ENCODE measurements at regions not wholly inside any gene's neighbourhood (a gene's known extent, or its start where the extent isn't known, plus 50 kb on each side); places are given as distances from the start of the nearest gene placed in this dataset.

DNA sequence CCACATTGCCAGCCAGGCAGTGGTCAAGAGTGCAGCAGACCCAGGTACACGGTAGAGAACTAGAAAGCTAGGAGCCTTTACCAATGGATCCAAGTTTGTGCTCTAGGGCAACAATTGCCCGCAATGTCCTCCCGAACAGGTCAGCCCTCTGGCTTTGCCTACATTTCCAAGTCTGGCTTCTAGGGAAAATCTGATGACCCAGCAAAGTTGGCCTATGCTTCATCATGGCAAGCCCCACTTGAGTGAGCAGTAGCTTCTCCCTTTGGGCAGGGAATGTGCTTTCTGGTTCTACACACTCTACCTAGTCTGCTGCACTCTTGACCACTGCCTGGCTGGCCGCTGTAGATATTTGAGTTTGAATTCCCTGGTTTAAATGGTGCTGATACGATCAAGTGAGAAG lies 361.6 kb upstream of the NR2F2 start:
- 13% methylated on average over 3 of the region's 5 CpGs for WGBS (ENCODE audit: low lambda C conversion rate)
- CTCF ChIA-PET: no interaction called here

DNA sequence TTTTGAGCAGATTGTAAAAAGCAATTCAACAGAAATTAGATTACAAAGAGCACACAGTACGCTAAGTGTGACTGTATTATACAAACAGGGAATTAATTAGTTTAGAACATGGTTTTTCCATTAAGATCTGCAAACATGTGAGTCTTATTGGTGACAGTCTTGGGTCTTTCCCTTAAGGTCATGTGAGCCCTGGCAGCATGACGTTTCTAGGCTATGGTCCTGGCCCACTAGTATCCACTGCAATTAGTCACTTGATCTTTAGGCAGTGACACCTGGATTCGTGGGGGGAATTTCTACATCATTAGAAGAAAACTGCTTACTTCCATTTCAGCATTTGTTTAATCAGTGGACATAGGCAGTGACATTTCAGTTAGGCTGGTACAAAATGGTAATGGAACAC lies 360.2 kb upstream of the NR2F2 start:
- Histone ChIP-seq H2AFZ (ENCODE audit: low read depth) (no peak overlapping the region), H3K27ac (ENCODE audit: low read depth in 2 of 2, low read length in 1 of 2) (no peak overlapping the region), H3K9ac (no peak overlapping the region), H4K20me1 (ENCODE audit: insufficient read depth) (no peaks in the 10 kb centered on the region), H3K4me3 (ENCODE audit: low read depth in 2 of 2, low read length in 1 of 2) (no peak overlapping the region), H3K9me3 (no peaks in the 10 kb centered on the region), H3K79me2 (ENCODE audit: insufficient read depth) (no peaks in the 10 kb centered on the region), H3K4me2 (no peak overlapping the region), H3K36me3 (replicated peaks in 1 of 2; ENCODE audit: control insufficient read depth in 1 of 2, insufficient read depth in 2 of 2, low read length in 1 of 2) (no peaks in the 10 kb centered on the region), H3K27me3 (ENCODE audit: insufficient read depth) (no peaks in the 10 kb centered on the region), H3F3A (replicated peaks; ENCODE audit: insufficient read depth) (no peaks in the 10 kb centered on the region), H3K9me2 (no peaks in the 10 kb centered on the region), H3K4me1 (ENCODE audit: control insufficient read depth in 1 of 2, insufficient read depth in 2 of 2, low read depth in 1 of 2, low read length in 1 of 2) (no peaks in the 10 kb centered on the region)
- WGBS (ENCODE audit: low lambda C conversion rate): 8% methylated on average over 3 of the region's 3 CpGs
- ChIA-PET CTCF (no interaction called here), POLR2A (no interaction called here)
- no peak for DNase-seq
- TF ChIP-seq ELF1 (IDR thresholded peaks at IDR 0.05) (no peak), SMC3 (IDR thresholded peaks at IDR 0.05; ENCODE audit: low read depth, low read length) (no peak), RFX5 (IDR thresholded peaks at IDR 0.05; ENCODE audit: low read length) (no peak), USF1 (IDR thresholded peaks at IDR 0.05; ENCODE audit: borderline replicate concordance, low read depth) (no peak), GABPA (IDR thresholded peaks at IDR 0.05; ENCODE audit: low read depth) (no peak), NFIC (IDR thresholded peaks at IDR 0.05; ENCODE audit: borderline replicate concordance) (no peak), MXI1 (IDR thresholded peaks at IDR 0.05; ENCODE audit: low read depth, low read length) (no peak), CTCF (IDR thresholded peaks at IDR 0.05) (no peak), JUND (IDR thresholded peaks at IDR 0.05) (no peak), RXRA (IDR thresholded peaks at IDR 0.05; ENCODE audit: borderline replicate concordance, low read depth) (no peak), MEF2A (IDR thresholded peaks at IDR 0.05; ENCODE audit: borderline replicate concordance, low read depth) (no peak), PBX3 (IDR thresholded peaks at IDR 0.05) (no peak), GATA2 (CRISPR knock-in tag; IDR thresholded peaks at IDR 0.05) (no peak), FOSL2 (IDR thresholded peaks at IDR 0.05; ENCODE audit: borderline replicate concordance, low read depth) (no peak)

More for the DNA sequence above, 361.6 kb upstream of the NR2F2 start:
- H2AFZ ChIP-seq (ENCODE audit: low read depth): no peak overlapping the region
- POLR2A ChIA-PET: no interaction called here
- H3K79me2 ChIP-seq (ENCODE audit: insufficient read depth): no peaks in the 10 kb centered on the region
- H3K27ac ChIP-seq (ENCODE audit: low read depth in 2 of 2, low read length in 1 of 2): no peak overlapping the region
- H3K4me1 ChIP-seq (ENCODE audit: control insufficient read depth in 1 of 2, insufficient read depth in 2 of 2, low read depth in 1 of 2, low read length in 1 of 2): no peaks in the 10 kb centered on the region
- H4K20me1 ChIP-seq (ENCODE audit: insufficient read depth): no peaks in the 10 kb centered on the region
- no peaks in the 10 kb centered on the region for H3K9me2 ChIP-seq
- no peaks in the 10 kb centered on the region for H3K36me3 ChIP-seq (replicated peaks in 1 of 2; ENCODE audit: control insufficient read depth in 1 of 2, insufficient read depth in 2 of 2, low read length in 1 of 2)
- H3K4me3 ChIP-seq (ENCODE audit: low read depth in 2 of 2, low read length in 1 of 2): no peak overlapping the region
- H3F3A ChIP-seq (replicated peaks; ENCODE audit: insufficient read depth): no peaks in the 10 kb centered on the region
- TF ChIP-seq FOSL2 (IDR thresholded peaks at IDR 0.05; ENCODE audit: borderline replicate concordance, low read depth) (no peak), SIN3A (IDR thresholded peaks at IDR 0.05; ENCODE audit: borderline replicate concordance, low read depth, low read length) (no peak), RFX5 (IDR thresholded peaks at IDR 0.05; ENCODE audit: low read length) (no peak), MEF2A (IDR thresholded peaks at IDR 0.05; ENCODE audit: borderline replicate concordance, low read depth) (no peak), CHD2 (IDR thresholded peaks at IDR 0.05; ENCODE audit: low read length, partially characterized antibody) (no peak), POLR2AphosphoS5 (IDR thresholded peaks at IDR 0.05; ENCODE audit: low read depth, low read length) (no peak), FOXJ3 (CRISPR knock-in tag; IDR thresholded peaks at IDR 0.05) (no peak), NRF1 (IDR thresholded peaks at IDR 0.05; ENCODE audit: low read depth, low read length) (no peak), MXI1 (IDR thresholded peaks at IDR 0.05; ENCODE audit: low read depth, low read length) (no peak), JUND (IDR thresholded peaks at IDR 0.05) (no peak), RAD21 (IDR thresholded peaks at IDR 0.05; ENCODE audit: low read length) (no peak), GABPA (IDR thresholded peaks at IDR 0.05; ENCODE audit: low read depth) (no peak), RCOR1 (IDR thresholded peaks at IDR 0.05; ENCODE audit: low read length) (no peak), TCF12 (IDR thresholded peaks at IDR 0.05) (no peak), YY1 (IDR thresholded peaks at IDR 0.05; ENCODE audit: low read depth) (no peak), PBX3 (IDR thresholded peaks at IDR 0.05) (no peak)
- TF ChIP-seq, protein P1, sequence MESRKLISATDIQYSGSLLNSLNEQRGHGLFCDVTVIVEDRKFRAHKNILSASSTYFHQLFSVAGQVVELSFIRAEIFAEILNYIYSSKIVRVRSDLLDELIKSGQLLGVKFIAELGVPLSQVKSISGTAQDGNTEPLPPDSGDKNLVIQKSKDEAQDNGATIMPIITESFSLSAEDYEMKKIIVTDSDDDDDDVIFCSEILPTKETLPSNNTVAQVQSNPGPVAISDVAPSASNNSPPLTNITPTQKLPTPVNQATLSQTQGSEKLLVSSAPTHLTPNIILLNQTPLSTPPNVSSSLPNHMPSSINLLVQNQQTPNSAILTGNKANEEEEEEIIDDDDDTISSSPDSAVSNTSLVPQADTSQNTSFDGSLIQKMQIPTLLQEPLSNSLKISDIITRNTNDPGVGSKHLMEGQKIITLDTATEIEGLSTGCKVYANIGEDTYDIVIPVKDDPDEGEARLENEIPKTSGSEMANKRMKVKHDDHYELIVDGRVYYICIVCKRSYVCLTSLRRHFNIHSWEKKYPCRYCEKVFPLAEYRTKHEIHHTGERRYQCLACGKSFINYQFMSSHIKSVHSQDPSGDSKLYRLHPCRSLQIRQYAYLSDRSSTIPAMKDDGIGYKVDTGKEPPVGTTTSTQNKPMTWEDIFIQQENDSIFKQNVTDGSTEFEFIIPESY (IDR thresholded peaks at IDR 0.05; ENCODE audit: borderline replicate concordance, low read depth): no peak
- no peak overlapping the region for H3K4me2 ChIP-seq
- no peaks in the 10 kb centered on the region for H3K9me3 ChIP-seq
- H3K9ac ChIP-seq: no peak overlapping the region
- DNase-seq: no peak
- H3K27me3 ChIP-seq (ENCODE audit: insufficient read depth): no peaks in the 10 kb centered on the region
